Neural progenitor cell (in vitro differentiated cells): ENCODE measurements at regions not wholly inside any gene's neighbourhood (a gene's known extent, or its start where the extent isn't known, plus 50 kb on each side); places are given as distances from the start of the nearest gene placed in this dataset. TPM values are rescaled to one million over a fixed set of nuclear protein-coding genes. Genes with fewer than 3 reads are reported as not detected.

ENCODE experiments used
- small RNA-seq: library from RNA; depleted of rRNA; stranded (forward); fragments of <200 nt; gene quantifications from one replicate; pipeline ENCODE3, GENCODE V24; 2015

Small RNA genes lying in the stretch of these regions (small RNA-seq; reads per million reads assigned to genes)
- gene AL590004.1 = not detected
